ENCODE measurements at regions not wholly inside any gene's neighbourhood (a gene's known extent, or its start where the extent isn't known, plus 50 kb on each side); places are given as distances from the start of the nearest gene placed in this dataset.
A peak's percentile ranks its signal among the peaks of the same experiment; 100 is the strongest.

DNA sequence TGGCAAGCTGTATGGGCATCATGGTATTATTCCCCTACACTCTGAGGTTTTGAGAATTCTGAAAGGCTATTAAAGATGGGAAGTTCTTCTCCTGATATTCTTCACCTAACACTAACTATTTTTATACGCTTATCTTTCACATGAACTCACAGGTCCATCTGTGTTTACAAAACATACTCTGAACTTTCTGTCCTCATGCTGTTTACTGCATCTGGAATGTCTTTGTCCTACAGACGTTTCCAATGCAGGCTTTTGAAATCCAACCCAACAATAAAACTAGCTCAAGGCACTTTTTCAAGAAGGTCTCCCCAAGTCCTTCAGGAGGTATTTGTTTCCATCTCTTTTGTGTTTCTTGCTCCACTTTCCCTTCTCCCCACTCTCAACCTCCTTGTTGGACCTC is 60.5 kb upstream of the MLIP start:
- H3K27ac ChIP-seq: no peak overlapping the region
- H3K27me3 ChIP-seq: no peaks in the 10 kb centered on the region
- no peak for DNase-seq
- intact Hi-C loops (cut with DNase I): no loop called here
- H3K4me1 ChIP-seq (replicated peaks in 1 of 2): peaks cover 0 to 8% of the 10 kb centered on the region in 2 donors
- TF ChIP-seq, protein P1, sequence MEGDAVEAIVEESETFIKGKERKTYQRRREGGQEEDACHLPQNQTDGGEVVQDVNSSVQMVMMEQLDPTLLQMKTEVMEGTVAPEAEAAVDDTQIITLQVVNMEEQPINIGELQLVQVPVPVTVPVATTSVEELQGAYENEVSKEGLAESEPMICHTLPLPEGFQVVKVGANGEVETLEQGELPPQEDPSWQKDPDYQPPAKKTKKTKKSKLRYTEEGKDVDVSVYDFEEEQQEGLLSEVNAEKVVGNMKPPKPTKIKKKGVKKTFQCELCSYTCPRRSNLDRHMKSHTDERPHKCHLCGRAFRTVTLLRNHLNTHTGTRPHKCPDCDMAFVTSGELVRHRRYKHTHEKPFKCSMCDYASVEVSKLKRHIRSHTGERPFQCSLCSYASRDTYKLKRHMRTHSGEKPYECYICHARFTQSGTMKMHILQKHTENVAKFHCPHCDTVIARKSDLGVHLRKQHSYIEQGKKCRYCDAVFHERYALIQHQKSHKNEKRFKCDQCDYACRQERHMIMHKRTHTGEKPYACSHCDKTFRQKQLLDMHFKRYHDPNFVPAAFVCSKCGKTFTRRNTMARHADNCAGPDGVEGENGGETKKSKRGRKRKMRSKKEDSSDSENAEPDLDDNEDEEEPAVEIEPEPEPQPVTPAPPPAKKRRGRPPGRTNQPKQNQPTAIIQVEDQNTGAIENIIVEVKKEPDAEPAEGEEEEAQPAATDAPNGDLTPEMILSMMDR (IDR thresholded peaks at IDR 0.05): no peak
- no peak for TF ChIP-seq POLR2A (IDR thresholded peaks at IDR 0.05)
- H3K4me3 ChIP-seq: no peak overlapping the region
- 60 to 72% (median 68%) methylated on average over 2 of the region's 2 CpGs for WGBS, 4 donors
- no peaks in the 10 kb centered on the region for H3K36me3 ChIP-seq (replicated peaks in 1 of 2)
- H3K9me3 ChIP-seq (replicated peaks in 1 of 3): no peaks in the 10 kb centered on the region

- H3K4me3 ChIP-seq: peak overlapping the region in 1 of 4 donors; percentile 31
- intact Hi-C loops (cut with DNase I): no loop called here
- peak overlapping the region in 2 of 5 donors; percentile 32 to 43 for H3K27ac ChIP-seq
- no peaks in the 10 kb centered on the region for H3K36me3 ChIP-seq (replicated peaks in 1 of 2)
- DNase-seq: peak in 6 of 7 donors; percentile 33 to 73 (median 61)
- no peaks in the 10 kb centered on the region for H3K9me3 ChIP-seq (replicated peaks in 1 of 3)
- H3K27me3 ChIP-seq: no peaks in the 10 kb centered on the region
- WGBS, 4 donors: 12 to 35% (median 23%) methylated on average over 4 of the region's 4 CpGs
- peaks cover 0 to 8% of the 10 kb centered on the region in 2 donors for H3K4me1 ChIP-seq (replicated peaks in 1 of 2)
- TF ChIP-seq POLR2A (IDR thresholded peaks at IDR 0.05): no peak
- TF ChIP-seq, protein P1 (IDR thresholded peaks at IDR 0.05): no peak
These were observed 57.3 kb upstream of the MLIP start for GRCh38 chr6:54053881-54054391.

DNA sequence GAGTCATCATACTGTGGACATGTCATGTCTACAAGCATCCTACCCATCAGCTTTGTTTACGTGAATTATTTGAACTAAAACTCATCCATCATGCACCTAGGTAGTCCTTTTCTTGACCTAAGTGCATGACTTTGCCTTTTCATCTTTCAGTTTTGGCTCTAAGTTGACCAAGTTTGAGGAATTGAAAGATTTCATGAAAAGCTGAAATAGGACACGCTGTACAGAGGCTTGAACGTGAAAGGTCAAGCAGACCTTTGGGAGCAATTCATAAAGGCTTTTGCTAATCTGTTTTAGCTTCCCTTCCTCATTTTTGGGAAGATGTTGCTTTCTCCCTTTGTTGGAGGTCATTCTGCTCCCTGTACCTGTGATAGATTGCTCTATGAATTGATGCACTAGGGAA is 55.1 kb upstream of the MLIP start:
- H3K27ac ChIP-seq: no peak overlapping the region
- 78 to 93% (median 87%) methylated on average over 3 of the region's 3 CpGs for WGBS, 4 donors
- no peaks in the 10 kb centered on the region for H3K27me3 ChIP-seq
- intact Hi-C loops (cut with DNase I): no loop called here
- TF ChIP-seq, protein P1 (IDR thresholded peaks at IDR 0.05): no peak
- TF ChIP-seq POLR2A (IDR thresholded peaks at IDR 0.05): no peak
- H3K4me3 ChIP-seq: no peak overlapping the region
- H3K4me1 ChIP-seq (replicated peaks in 1 of 2): peaks cover 0 to 8% of the 10 kb centered on the region in 2 donors
- H3K9me3 ChIP-seq (replicated peaks in 1 of 3): no peaks in the 10 kb centered on the region
- no peak for DNase-seq
- no peaks in the 10 kb centered on the region for H3K36me3 ChIP-seq (replicated peaks in 1 of 2)

GRCh38 chr6:54057058-54057457 is 54.2 kb upstream of the MLIP start:
- 64 to 90% (median 79%) methylated on average over 1 of the region's 1 CpG for WGBS, 4 donors
- H3K36me3 ChIP-seq (replicated peaks in 1 of 2): no peaks in the 10 kb centered on the region
- intact Hi-C loops (cut with DNase I): no loop called here
- H3K4me1 ChIP-seq (replicated peaks in 1 of 2): peaks cover 0 to 8% of the 10 kb centered on the region in 2 donors
- no peak overlapping the region for H3K27ac ChIP-seq
- no peak for TF ChIP-seq POLR2A (IDR thresholded peaks at IDR 0.05)
- no peak for DNase-seq
- H3K27me3 ChIP-seq: no peaks in the 10 kb centered on the region
- no peaks in the 10 kb centered on the region for H3K9me3 ChIP-seq (replicated peaks in 1 of 3)
- no peak overlapping the region for H3K4me3 ChIP-seq

DNA sequence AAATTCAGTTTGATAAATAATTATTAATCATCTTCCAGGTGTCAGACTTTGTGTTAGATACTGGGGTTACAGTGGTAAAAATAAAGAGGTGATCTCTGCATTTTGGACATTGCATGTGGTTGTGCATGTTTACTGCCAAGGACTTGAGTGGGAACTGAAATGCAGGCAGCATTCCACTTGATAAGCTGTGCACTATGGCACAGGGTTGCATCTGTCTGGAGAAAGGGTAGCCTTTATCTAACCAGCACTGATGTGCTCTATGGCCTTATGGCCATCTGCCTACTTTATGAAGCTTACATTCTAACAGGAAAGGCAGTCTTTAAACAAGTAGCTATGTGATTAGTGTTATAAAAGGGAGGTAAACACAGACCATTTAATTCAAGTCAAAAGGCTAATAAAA is 53.0 kb upstream of the MLIP start:
- Histone ChIP-seq H3K9me3 (replicated peaks in 1 of 3) (no peaks in the 10 kb centered on the region), H3K4me3 (no peak overlapping the region), H3K36me3 (replicated peaks in 1 of 2) (no peaks in the 10 kb centered on the region), H3K27ac (no peak overlapping the region), H3K27me3 (no peaks in the 10 kb centered on the region), H3K4me1 (replicated peaks in 1 of 2) (peaks cover 0 to 8% of the 10 kb centered on the region in 2 donors)
- no peak for DNase-seq
- TF ChIP-seq, protein P1 (IDR thresholded peaks at IDR 0.05): no peak
- intact Hi-C loops (cut with DNase I): no loop called here
